ENCODE measurements at regions not wholly inside any gene's neighbourhood (a gene's known extent, or its start where the extent isn't known, plus 50 kb on each side); places are given as distances from the start of the nearest gene placed in this dataset.
"Not testable (repeated sequence)": the region's sequence is repeated elsewhere in the genome, so short reads cannot be mapped to it uniquely, and the experiment has no call there.

DNA sequence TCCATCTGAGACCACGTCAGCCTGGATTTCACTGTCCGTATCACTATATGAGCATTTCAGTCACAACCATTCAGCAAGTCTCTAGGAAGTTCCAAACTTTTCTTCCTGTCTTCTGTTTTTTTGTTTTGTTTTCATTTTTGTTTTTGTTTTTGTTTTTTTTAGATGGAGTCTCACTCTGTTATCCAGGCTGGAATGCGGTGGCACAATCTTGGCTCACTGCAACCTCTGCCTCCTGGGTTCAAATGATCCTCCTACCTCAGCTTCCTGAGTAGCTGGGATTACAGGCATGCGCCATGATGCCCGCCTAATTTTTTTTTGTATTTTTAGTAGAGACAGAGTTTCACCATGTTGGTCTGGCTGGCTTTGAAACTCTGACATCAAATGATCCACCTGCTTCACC lies 1715.9 kb downstream of the SPATA31A7 start:
- H3K79me2 ChIP-seq (ENCODE audit: insufficient read depth, low read length); H3K9ac ChIP-seq (ENCODE audit: insufficient read depth, low read depth, low read length); H3K4me1 ChIP-seq (ENCODE audit: insufficient read depth, low read length); in situ Hi-C loops (cut with HindIII; ENCODE audit: extremely low pct_ligation_motif_present, low pct_unique_long_range_greater_than_20kb); H3K36me3 ChIP-seq (replicated peaks in 1 of 2; ENCODE audit: control insufficient read depth in 1 of 2, insufficient read depth in 2 of 2, low read length in 2 of 2); DNase-seq (ENCODE audit: low spot score); H3K4me3 ChIP-seq (replicated peaks in 1 of 3; ENCODE audit: insufficient read depth in 1 of 3, low read depth in 2 of 3, low read length in 3 of 3); POLR2A ChIA-PET; H2AFZ ChIP-seq (ENCODE audit: low read length); H4K20me1 ChIP-seq (ENCODE audit: insufficient read depth, low read length); H3K4me2 ChIP-seq (ENCODE audit: low read depth, low read length); FAIRE-seq; CTCF ChIA-PET (ENCODE audit: low intra/inter-chr PET ratio, low total read pairs); H3K27ac ChIP-seq (ENCODE audit: extremely low read length, insufficient read depth, low read length); intact Hi-C loops (cut with micrococcal nuclease; ENCODE audit: unreplicated experiment); BruUV-seq (replicated peaks); H3K9me3 ChIP-seq (ENCODE audit: low read length); ATAC-seq; H3K27me3 ChIP-seq (ENCODE audit: control insufficient read depth in 1 of 2, insufficient read depth in 2 of 2, low read length in 2 of 2): not testable (repeated sequence)
- WGBS (ENCODE audit: low lambda C conversion rate) = 56% methylated on average over 3 of the region's 5 CpGs

DNA sequence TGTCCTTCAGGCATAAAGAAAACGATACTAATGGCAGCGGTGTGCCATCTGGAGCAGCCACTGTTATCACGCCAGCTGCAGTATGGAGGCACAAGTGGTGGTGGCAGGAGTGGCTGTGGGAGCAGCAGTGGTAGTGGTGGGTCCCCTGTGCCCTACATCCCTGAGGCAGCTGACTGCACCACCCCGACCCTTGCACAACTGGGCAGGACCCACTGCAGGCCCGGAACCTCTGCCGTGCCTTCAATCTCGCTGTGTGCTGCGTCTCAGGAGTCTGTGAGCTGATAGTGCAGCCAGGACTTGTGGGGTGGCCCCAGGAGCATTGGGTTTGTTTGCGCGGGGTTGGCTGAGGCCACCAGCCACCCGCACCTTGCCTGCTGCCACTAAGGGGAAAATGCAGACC lies 1718.0 kb downstream of the SPATA31A7 start:
- H3K9me3 ChIP-seq (ENCODE audit: low read length); intact Hi-C loops (cut with micrococcal nuclease; ENCODE audit: unreplicated experiment); H3K79me2 ChIP-seq (ENCODE audit: insufficient read depth, low read length); POLR2A ChIA-PET; H3K4me1 ChIP-seq (ENCODE audit: insufficient read depth, low read length); H3K36me3 ChIP-seq (replicated peaks in 1 of 2; ENCODE audit: control insufficient read depth in 1 of 2, insufficient read depth in 2 of 2, low read length in 2 of 2); in situ Hi-C loops (cut with HindIII; ENCODE audit: extremely low pct_ligation_motif_present, low pct_unique_long_range_greater_than_20kb); H3K27me3 ChIP-seq (ENCODE audit: control insufficient read depth in 1 of 2, insufficient read depth in 2 of 2, low read length in 2 of 2); H2AFZ ChIP-seq (ENCODE audit: low read length); ATAC-seq; H3K27ac ChIP-seq (ENCODE audit: extremely low read length, insufficient read depth, low read length); H3K4me3 ChIP-seq (replicated peaks in 1 of 3; ENCODE audit: insufficient read depth in 1 of 3, low read depth in 2 of 3, low read length in 3 of 3); H3K4me2 ChIP-seq (ENCODE audit: low read depth, low read length); CTCF ChIA-PET (ENCODE audit: low intra/inter-chr PET ratio, low total read pairs); H4K20me1 ChIP-seq (ENCODE audit: insufficient read depth, low read length); H3K9ac ChIP-seq (ENCODE audit: insufficient read depth, low read depth, low read length); BruUV-seq (replicated peaks); DNase-seq (ENCODE audit: low spot score); FAIRE-seq: not testable (repeated sequence)
- 13% methylated on average over 4 of the region's 11 CpGs for WGBS (ENCODE audit: low lambda C conversion rate)

DNA sequence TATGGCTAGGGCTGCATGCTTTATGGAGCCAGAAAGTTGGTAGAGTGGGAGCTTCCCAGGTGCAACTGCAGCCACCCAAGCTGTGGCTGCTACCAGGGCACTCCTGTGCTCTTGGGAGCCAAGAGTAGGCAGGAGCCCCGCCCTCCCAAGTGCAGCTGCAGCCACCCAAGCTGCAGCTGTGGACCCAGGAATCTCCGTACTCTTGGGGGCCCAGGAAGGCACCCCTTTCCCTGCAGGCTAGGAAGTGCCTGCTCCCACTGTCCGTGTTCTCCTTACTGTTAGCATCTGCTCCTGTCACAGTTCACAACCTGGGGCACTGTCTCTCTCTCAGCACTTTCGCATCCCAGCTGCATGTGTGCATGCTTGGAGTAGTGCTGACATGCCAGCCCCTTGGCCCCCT lies 1718.4 kb downstream of the SPATA31A7 start:
- BruUV-seq (replicated peaks); in situ Hi-C loops (cut with HindIII; ENCODE audit: extremely low pct_ligation_motif_present, low pct_unique_long_range_greater_than_20kb); POLR2A ChIA-PET; CTCF ChIA-PET (ENCODE audit: low intra/inter-chr PET ratio, low total read pairs); H3K36me3 ChIP-seq (replicated peaks in 1 of 2; ENCODE audit: control insufficient read depth in 1 of 2, insufficient read depth in 2 of 2, low read length in 2 of 2); H2AFZ ChIP-seq (ENCODE audit: low read length); H3K4me1 ChIP-seq (ENCODE audit: insufficient read depth, low read length); H3K27me3 ChIP-seq (ENCODE audit: control insufficient read depth in 1 of 2, insufficient read depth in 2 of 2, low read length in 2 of 2); H3K9me3 ChIP-seq (ENCODE audit: low read length); FAIRE-seq; H3K79me2 ChIP-seq (ENCODE audit: insufficient read depth, low read length); intact Hi-C loops (cut with micrococcal nuclease; ENCODE audit: unreplicated experiment); ATAC-seq; H3K4me3 ChIP-seq (replicated peaks in 1 of 3; ENCODE audit: insufficient read depth in 1 of 3, low read depth in 2 of 3, low read length in 3 of 3); H4K20me1 ChIP-seq (ENCODE audit: insufficient read depth, low read length); H3K27ac ChIP-seq (ENCODE audit: extremely low read length, insufficient read depth, low read length); H3K4me2 ChIP-seq (ENCODE audit: low read depth, low read length); DNase-seq (ENCODE audit: low spot score); H3K9ac ChIP-seq (ENCODE audit: insufficient read depth, low read depth, low read length): not testable (repeated sequence)
- no CpG with 5 or more reads among the region's 4 CpGs for WGBS (ENCODE audit: low lambda C conversion rate)

- H3K9ac ChIP-seq (ENCODE audit: insufficient read depth, low read depth, low read length); CTCF ChIA-PET (ENCODE audit: low intra/inter-chr PET ratio, low total read pairs); H3K4me3 ChIP-seq (replicated peaks in 1 of 3; ENCODE audit: insufficient read depth in 1 of 3, low read depth in 2 of 3, low read length in 3 of 3); H3K27me3 ChIP-seq (ENCODE audit: control insufficient read depth in 1 of 2, insufficient read depth in 2 of 2, low read length in 2 of 2); in situ Hi-C loops (cut with HindIII; ENCODE audit: extremely low pct_ligation_motif_present, low pct_unique_long_range_greater_than_20kb); H3K4me2 ChIP-seq (ENCODE audit: low read depth, low read length); H3K36me3 ChIP-seq (replicated peaks in 1 of 2; ENCODE audit: control insufficient read depth in 1 of 2, insufficient read depth in 2 of 2, low read length in 2 of 2); H3K9me3 ChIP-seq (ENCODE audit: low read length); POLR2A ChIA-PET; DNase-seq (ENCODE audit: low spot score); H3K27ac ChIP-seq (ENCODE audit: extremely low read length, insufficient read depth, low read length); FAIRE-seq; BruUV-seq (replicated peaks); H4K20me1 ChIP-seq (ENCODE audit: insufficient read depth, low read length); ATAC-seq; intact Hi-C loops (cut with micrococcal nuclease; ENCODE audit: unreplicated experiment); H3K4me1 ChIP-seq (ENCODE audit: insufficient read depth, low read length); H3K79me2 ChIP-seq (ENCODE audit: insufficient read depth, low read length); H2AFZ ChIP-seq (ENCODE audit: low read length): not testable (repeated sequence)
- 13% methylated on average over 5 of the region's 8 CpGs for WGBS (ENCODE audit: low lambda C conversion rate)
These were observed 1719.6 kb downstream of the SPATA31A7 start for GRCh38 chr9:62909447-62909846.

DNA sequence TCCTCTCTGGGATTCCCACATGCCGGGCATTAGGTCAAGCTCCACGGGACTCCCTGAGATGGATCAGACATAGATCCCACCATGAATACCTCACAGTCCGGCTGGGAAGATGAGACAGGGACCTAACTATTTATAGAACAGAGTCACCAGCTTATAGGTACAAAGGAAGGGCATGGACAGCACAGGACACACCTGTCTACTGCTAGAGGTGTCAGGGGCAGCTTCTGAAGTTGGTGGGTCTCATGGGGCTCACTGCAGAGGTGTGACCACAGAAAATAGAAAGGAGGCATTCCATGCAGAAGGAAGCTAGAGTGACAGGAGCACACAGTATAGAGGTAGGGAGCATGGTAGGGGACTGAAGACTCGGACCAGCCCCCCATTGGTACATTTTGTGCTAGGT lies 1722.4 kb downstream of the SPATA31A7 start:
- H3K9me3 ChIP-seq (ENCODE audit: low read length); POLR2A ChIA-PET; DNase-seq (ENCODE audit: low spot score); in situ Hi-C loops (cut with HindIII; ENCODE audit: extremely low pct_ligation_motif_present, low pct_unique_long_range_greater_than_20kb); FAIRE-seq; H3K27ac ChIP-seq (ENCODE audit: extremely low read length, insufficient read depth, low read length); H3K79me2 ChIP-seq (ENCODE audit: insufficient read depth, low read length); H2AFZ ChIP-seq (ENCODE audit: low read length); H4K20me1 ChIP-seq (ENCODE audit: insufficient read depth, low read length); H3K9ac ChIP-seq (ENCODE audit: insufficient read depth, low read depth, low read length); ATAC-seq; BruUV-seq (replicated peaks); intact Hi-C loops (cut with micrococcal nuclease; ENCODE audit: unreplicated experiment); H3K27me3 ChIP-seq (ENCODE audit: control insufficient read depth in 1 of 2, insufficient read depth in 2 of 2, low read length in 2 of 2); H3K4me1 ChIP-seq (ENCODE audit: insufficient read depth, low read length); H3K36me3 ChIP-seq (replicated peaks in 1 of 2; ENCODE audit: control insufficient read depth in 1 of 2, insufficient read depth in 2 of 2, low read length in 2 of 2); H3K4me2 ChIP-seq (ENCODE audit: low read depth, low read length); H3K4me3 ChIP-seq (replicated peaks in 1 of 3; ENCODE audit: insufficient read depth in 1 of 3, low read depth in 2 of 3, low read length in 3 of 3); CTCF ChIA-PET (ENCODE audit: low intra/inter-chr PET ratio, low total read pairs): not testable (repeated sequence)
- no CpG with 5 or more reads among the region's 4 CpGs for WGBS (ENCODE audit: low lambda C conversion rate)

All from HepG2 (cell line).